GM12873 (cell line): ENCODE measurements at regions not wholly inside any gene's neighbourhood (a gene's known extent, or its start where the extent isn't known, plus 50 kb on each side); places are given as distances from the start of the nearest gene placed in this dataset.

ENCODE experiments used
- CTCF ChIP-seq: IDR thresholded peaks from 2 replicates; pipeline ENCODE4 v1.5.1; 2012; ENCODE audit warnings: low read depth, mild to moderate bottlenecking, moderate library complexity, low read length, control low read depth; ENCODE audit not compliant: insufficient read depth; ENCODE audit errors: missing control alignments

- no peak for TF ChIP-seq CTCF
Observed at GRCh38 chr2:16198166-16198912, 258.0 kb downstream of the MYCN start.

- no peak for TF ChIP-seq CTCF
Observed at GRCh38 chr2:16197504-16198147, 257.3 kb downstream of the MYCN start.

DNA sequence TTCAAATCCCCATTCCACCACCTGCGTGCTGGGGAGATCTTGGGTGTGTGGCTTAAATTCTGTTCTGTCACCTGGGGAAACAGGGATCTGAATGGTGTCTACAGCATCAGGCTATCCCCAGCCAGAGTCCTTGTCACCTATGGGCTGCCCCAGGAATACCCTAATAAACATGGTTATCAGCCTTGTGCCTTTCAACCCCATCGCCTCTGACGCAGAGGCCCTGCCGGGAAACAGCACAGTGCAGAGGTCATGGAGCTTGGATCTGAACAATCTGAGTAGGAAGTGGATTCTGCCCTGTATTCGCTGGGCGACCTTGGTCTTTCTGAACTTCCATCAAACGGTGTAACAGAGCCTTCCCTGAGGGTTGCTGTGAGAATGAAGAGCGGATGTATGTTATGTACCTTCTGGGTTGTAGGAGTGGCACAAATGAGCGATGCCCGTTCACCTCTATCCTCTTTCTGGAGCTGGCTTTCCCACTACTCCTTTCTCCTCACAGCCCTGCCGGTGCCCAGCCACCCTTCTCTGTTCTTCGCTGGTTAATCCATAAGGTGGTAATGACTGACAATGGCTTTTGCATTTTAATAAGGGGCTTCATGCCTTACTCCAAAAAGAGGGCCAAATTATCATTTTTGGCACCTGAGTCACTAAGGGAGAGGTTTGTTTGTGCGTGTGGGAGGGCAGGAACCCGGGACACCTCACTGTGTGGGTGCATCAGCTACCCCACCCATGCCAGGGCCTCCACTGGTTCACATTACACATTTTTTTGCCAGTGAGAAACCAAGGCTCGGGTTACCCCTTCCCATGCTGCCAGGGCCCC lies 256.5 kb downstream of the MYCN start:
- TF ChIP-seq CTCF: no peak

DNA sequence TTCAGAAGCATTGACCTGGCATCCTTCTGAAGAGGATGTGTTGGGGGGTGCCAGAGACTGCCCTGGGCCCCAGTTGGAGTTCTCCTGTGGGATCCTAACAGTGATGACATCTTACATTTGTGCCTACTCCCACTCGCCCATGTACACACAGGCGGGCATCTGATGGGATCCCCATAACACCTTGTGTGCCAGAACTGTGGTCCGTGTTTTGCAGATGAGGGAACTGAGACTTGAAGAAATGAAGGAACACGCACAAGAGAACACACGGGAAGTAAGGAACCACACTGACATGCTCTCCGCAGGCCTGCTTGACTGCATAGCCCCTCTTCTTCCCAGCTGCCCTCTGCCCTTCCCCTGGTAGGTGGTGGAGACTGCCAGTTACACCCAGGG lies 255.3 kb downstream of the MYCN start:
- TF ChIP-seq CTCF: no peak

GRCh38 chr2:16194931-16195680 lies 254.8 kb downstream of the MYCN start:
- no peak for TF ChIP-seq CTCF

DNA sequence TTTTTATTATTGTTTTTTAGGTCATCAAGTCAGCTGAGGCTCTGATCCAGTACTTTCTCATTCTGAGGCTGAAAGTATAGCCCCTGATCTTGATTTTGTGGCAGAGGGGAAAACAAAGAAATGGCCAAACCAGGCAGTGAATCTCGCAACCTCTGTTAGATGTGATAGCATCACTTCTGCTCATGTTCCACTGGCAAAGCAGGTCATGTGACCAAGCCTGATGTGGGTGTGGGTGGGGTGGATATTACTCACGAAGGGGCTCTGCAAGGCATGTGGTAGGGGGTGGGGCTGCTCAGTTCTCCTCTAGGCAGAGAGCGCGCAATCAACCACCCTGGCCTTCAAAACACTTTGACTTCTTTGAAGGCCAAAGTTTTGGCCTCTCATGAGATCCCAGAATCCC lies 254.2 kb downstream of the MYCN start:
- no peak for TF ChIP-seq CTCF

GRCh38 chr2:16194096-16194390 lies 253.7 kb downstream of the MYCN start:
- TF ChIP-seq CTCF: no peak
